CD14-positive monocyte (primary cell): ENCODE measurements at regions not wholly inside any gene's neighbourhood (a gene's known extent, or its start where the extent isn't known, plus 50 kb on each side); places are given as distances from the start of the nearest gene placed in this dataset.
"Not testable (repeated sequence)": the region's sequence is repeated elsewhere in the genome, so short reads cannot be mapped to it uniquely, and the experiment has no call there.

ENCODE experiments used
- DNase-seq, 3 donors: peaks; one replicate each; pipeline ENCODE4 v3.0.0-alpha.2; 2011 to 2022
- H2AFZ ChIP-seq: 2 replicates; pipeline ENCODE4 v1.6.0; 2012; ENCODE audit warnings: mild to moderate bottlenecking, low read depth, low read length, inconsistent platforms; ENCODE audit not compliant: insufficient read depth, poor library complexity, severe bottlenecking
- H3K27ac ChIP-seq, 2 donors: 1 replicate in 1 of 2; 2 replicates in 1 of 2; pipeline ENCODE4 v1.5.1; 2012 to 2013; ENCODE audit warnings: low read length in 2 of 2, control low read depth in 1 of 2, inconsistent platforms in 1 of 2, low read depth in 1 of 2, mild to moderate bottlenecking in 1 of 2
- H3K27me3 ChIP-seq, 2 donors: one replicate each; pipeline versions ENCODE4 v1.6.0 to v1.6.1; 2011 to 2013; ENCODE audit warnings: low read length in 2 of 2; ENCODE audit not compliant: control insufficient read depth in 2 of 2, insufficient read depth in 2 of 2
- H3K36me3 ChIP-seq, 2 donors: replicated peaks in 1 of 2; 1 replicate in 1 of 2; 2 replicates in 1 of 2; pipeline versions ENCODE4 v1.5.1 to v1.6.1; 2012 to 2013; ENCODE audit warnings: low read length in 2 of 2, control low read depth in 1 of 2, inconsistent platforms in 1 of 2, mild to moderate bottlenecking in 1 of 2; ENCODE audit not compliant: insufficient read depth in 2 of 2, control insufficient read depth in 1 of 2
- H3K4me1 ChIP-seq, 2 donors: 1 replicate in 1 of 2; 2 replicates in 1 of 2; pipeline versions ENCODE4 v1.5.1 to v1.6.1; 2012 to 2013; ENCODE audit warnings: low read length in 2 of 2, control low read depth in 1 of 2, inconsistent platforms in 1 of 2, mild to moderate bottlenecking in 1 of 2, moderate library complexity in 1 of 2; ENCODE audit not compliant: insufficient read depth in 2 of 2, control insufficient read depth in 1 of 2
- H3K4me2 ChIP-seq: replicated peaks from 2 replicates; pipeline ENCODE3; 2012; ENCODE audit warnings: low read length, moderate library complexity, mild to moderate bottlenecking; ENCODE audit not compliant: poor library complexity, severe bottlenecking; ENCODE audit errors: extremely low read depth
- H3K4me3 ChIP-seq, 3 experiments: fragments of 200-600 bp in 1 of 3; sonication (generic) in 1 of 3; replicated peaks in 1 of 3; 1 replicate in 2 of 3; 2 replicates in 1 of 3; pipeline ENCODE4 v1.5.1; 2011 to 2013; ENCODE audit warnings: low read length in 3 of 3, mild to moderate bottlenecking in 3 of 3, control low read depth in 2 of 3, low read depth in 2 of 3, inconsistent platforms in 1 of 3, moderate library complexity in 1 of 3
- H3K79me2 ChIP-seq: 2 replicates; pipeline ENCODE4 v1.6.0; 2012; ENCODE audit warnings: mild to moderate bottlenecking, control low read depth, inconsistent platforms, low read length, moderate library complexity; ENCODE audit not compliant: insufficient read depth
- H3K9ac ChIP-seq: 2 replicates; pipeline ENCODE4 v1.6.0; 2017; ENCODE audit warnings: low read length, mild to moderate bottlenecking; ENCODE audit not compliant: insufficient read depth, poor library complexity, severe bottlenecking
- H3K9me3 ChIP-seq, 2 donors: replicated peaks in 1 of 2; 1 replicate in 1 of 2; 2 replicates in 1 of 2; pipeline versions ENCODE4 v1.5.1 to v1.6.1; 2012 to 2013; ENCODE audit warnings: low read length in 2 of 2, control low read depth in 1 of 2; ENCODE audit not compliant: control insufficient read depth in 1 of 2, insufficient read depth in 1 of 2
- H4K20me1 ChIP-seq: 2 replicates; pipeline ENCODE4 v1.6.0; 2012; ENCODE audit warnings: mild to moderate bottlenecking, low read length, control low read depth, moderate library complexity; ENCODE audit not compliant: insufficient read depth
- H3K27ac Mint-ChIP-seq, 7 donors: one replicate each; pipeline ENCODE4 v1.8.0; 2020; ENCODE audit warnings: mild to moderate bottlenecking in 7 of 7, mixed read lengths in 7 of 7, moderate library complexity in 6 of 7, inconsistent platforms in 2 of 7
- H3K27me3 Mint-ChIP-seq, 3 donors: one replicate each; pipeline ENCODE4 v1.8.0; 2021 to 2022; ENCODE audit warnings: low read depth in 3 of 3, mild to moderate bottlenecking in 3 of 3, mixed read lengths in 3 of 3, moderate library complexity in 3 of 3, inconsistent platforms in 1 of 3
- H3K36me3 Mint-ChIP-seq, 2 donors: one replicate each; pipeline ENCODE4 v1.8.0; 2020; ENCODE audit warnings: mixed read lengths in 2 of 2, inconsistent platforms in 1 of 2, mild to moderate bottlenecking in 1 of 2
- H3K4me1 Mint-ChIP-seq: one replicate; pipeline ENCODE4 v1.8.0; 2020; ENCODE audit warnings: mild to moderate bottlenecking, mixed read lengths
- H3K4me3 Mint-ChIP-seq, 2 donors: one replicate each; pipeline ENCODE4 v1.8.0; 2020; ENCODE audit warnings: mild to moderate bottlenecking in 2 of 2, mixed read lengths in 2 of 2, moderate library complexity in 1 of 2
- H3K9me3 Mint-ChIP-seq, 7 donors: one replicate each; pipeline ENCODE4 v1.8.0; 2020 to 2022; ENCODE audit warnings: mixed read lengths in 7 of 7, mild to moderate bottlenecking in 6 of 7, moderate library complexity in 6 of 7, inconsistent platforms in 2 of 7
- CTCF ChIP-seq: fragments of 200-600 bp; IDR thresholded peaks from one replicate; pipeline ENCODE4 v1.8.0; 2022; ENCODE audit warnings: antibody characterized with exemption, mild to moderate bottlenecking
- WGBS: methylation state at CpG from one replicate; pipeline ENCODE4 v1.1.5; 2013; ENCODE audit warnings: missing lambda C conversion rate; ENCODE audit not compliant: insufficient coverage; 5-methylcytosine and 5-hydroxymethylcytosine counted together
- intact Hi-C, 2 donors: fragments of 100-400 bp; cut with micrococcal nuclease; formaldehyde crosslinking; loops; one replicate each; pipeline versions ENCODE4 v1.15.0 to v1.15.1; 2023

DNA sequence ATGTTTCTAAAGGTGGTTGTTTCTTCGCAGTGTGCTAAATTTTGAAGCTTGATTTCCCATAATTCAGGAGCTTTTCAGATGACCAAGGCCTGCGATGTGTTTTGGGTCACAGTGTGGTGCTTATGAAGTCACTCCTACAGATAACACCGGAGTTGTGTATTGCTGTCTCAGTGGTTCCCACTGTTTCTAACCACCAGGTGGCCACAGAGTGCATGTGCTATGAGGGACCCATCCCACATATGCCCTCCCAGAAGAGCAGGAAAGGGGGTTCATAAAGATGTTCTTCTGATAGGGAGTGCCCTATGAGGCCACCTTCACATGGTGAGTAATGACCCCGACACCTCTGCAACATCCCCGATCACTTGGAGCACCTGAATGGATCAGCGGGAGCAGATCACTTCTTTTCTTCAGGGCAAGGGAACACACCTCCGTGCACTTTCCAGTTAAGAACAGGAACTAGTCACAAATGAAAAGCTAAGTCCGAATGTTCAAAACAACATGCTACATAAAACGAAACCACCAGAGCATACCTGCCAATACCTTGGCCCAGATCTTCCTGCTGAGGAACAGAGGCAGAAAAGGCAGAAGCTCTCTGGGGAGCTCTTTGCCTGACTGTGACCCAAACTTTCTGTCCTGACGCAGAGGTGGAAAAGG, 262.1 kb downstream of the FAM72C start:
- H3K4me2 ChIP-seq, H3K9ac ChIP-seq, H3K4me3 ChIP-seq, H3K27ac ChIP-seq, H3K9me3 ChIP-seq, intact Hi-C loops, H4K20me1 ChIP-seq, H3K4me1 ChIP-seq, H3K9me3 Mint-ChIP-seq, H3K36me3 ChIP-seq, H3K79me2 ChIP-seq, H3K36me3 Mint-ChIP-seq, H2AFZ ChIP-seq: not testable (repeated sequence)
- WGBS = 10% methylated on average over 6 of the region's 10 CpGs
- DNase-seq = peak in 2 of 3 donors; percentile 20 to 34
- H3K27me3 ChIP-seq = peaks cover 15 to 30% of the 10 kb centered on the region in 2 donors
- peak; percentile 75 for TF ChIP-seq CTCF
- Mint-ChIP-seq H3K27ac (peak overlapping the region in 1 of 7 donors; percentile 2), H3K4me1 (peaks cover 13% of the 10 kb centered on the region), H3K27me3 (peaks cover 9 to 46% (median 39%) of the 10 kb centered on the region in 3 donors), H3K4me3 (peak overlapping the region; percentile 20 to 49)

GRCh38 chr1:143702739-143703138, 269.0 kb downstream of the FAM72C start:
- DNase-seq, intact Hi-C loops, H3K36me3 ChIP-seq, H3K9ac ChIP-seq, H3K27ac Mint-ChIP-seq, H3K36me3 Mint-ChIP-seq, H3K79me2 ChIP-seq, H4K20me1 ChIP-seq, H3K4me3 Mint-ChIP-seq, H3K27ac ChIP-seq, H3K4me2 ChIP-seq, H3K4me3 ChIP-seq, H2AFZ ChIP-seq: not testable (repeated sequence)
- Histone ChIP-seq H3K27me3 (peaks cover 46 to 53% of the 10 kb centered on the region in 2 donors), H3K9me3 (peaks cover 21 to 31% of the 10 kb centered on the region in 2 donors), H3K4me1 (peaks cover 14 to 18% of the 10 kb centered on the region in 2 donors)
- Mint-ChIP-seq H3K27me3 (peaks cover 46 to 63% (median 53%) of the 10 kb centered on the region in 3 donors), H3K9me3 (peaks cover 9 to 31% (median 20%) of the 10 kb centered on the region in 7 donors), H3K4me1 (peaks cover 22% of the 10 kb centered on the region)
- 100% methylated on average over 5 of the region's 27 CpGs for WGBS
